ENCODE measurements at regions not wholly inside any gene's neighbourhood (a gene's known extent, or its start where the extent isn't known, plus 50 kb on each side); places are given as distances from the start of the nearest gene placed in this dataset.

- TF ChIP-seq POLR2A (IDR thresholded peaks at IDR 0.05; ENCODE audit: low read length) (no peak), GATA1 (IDR thresholded peaks at IDR 0.05; ENCODE audit: low read depth, low read length) (no peak)
These were observed 74.1 kb upstream of the GHR start for GRCh38 chr5:42349163-42349562.
